CD4-positive, CD25-positive, alpha-beta regulatory T cell (primary cell): ENCODE measurements at regions not wholly inside any gene's neighbourhood (a gene's known extent, or its start where the extent isn't known, plus 50 kb on each side); places are given as distances from the start of the nearest gene placed in this dataset.
"Not testable (repeated sequence)": the region's sequence is repeated elsewhere in the genome, so short reads cannot be mapped to it uniquely, and the experiment has no call there.

Experiments used
- ATAC-seq, 2 donors: fragments of 150-1000 bp; cut with Tn5 transposase; one replicate each; pipeline ENCODE4 v1.10.0; 2021; ENCODE audit warnings: low read depth in 2 of 2, moderate number of reproducible peaks in 2 of 2, moderate library complexity in 1 of 2
- DNase-seq, 3 donors: peaks; one replicate each; pipeline versions ENCODE4 v3.0.0 to v3.0.0-alpha.2; 2012 to 2022; ENCODE audit warnings: mixed read lengths in 1 of 3
- H3K27ac ChIP-seq: one replicate; pipeline ENCODE4 v1.7.0; 2013; ENCODE audit warnings: mild to moderate bottlenecking, low read length; ENCODE audit not compliant: insufficient read depth, poor library complexity, severe bottlenecking
- H3K27me3 ChIP-seq: one replicate; pipeline ENCODE4 v1.7.0; 2013; ENCODE audit warnings: low read length; ENCODE audit not compliant: control insufficient read depth, insufficient read depth
- H3K36me3 ChIP-seq: one replicate; pipeline ENCODE4 v1.7.0; 2013; ENCODE audit warnings: mild to moderate bottlenecking, low read length, moderate library complexity; ENCODE audit not compliant: control insufficient read depth, insufficient read depth
- H3K4me1 ChIP-seq: 2 replicates; pipeline ENCODE4 v1.7.0; 2013; ENCODE audit warnings: mild to moderate bottlenecking, low read length; ENCODE audit not compliant: insufficient read depth, control insufficient read depth, poor library complexity, severe bottlenecking
- H3K4me3 ChIP-seq: one replicate; pipeline ENCODE4 v1.7.0; 2013; ENCODE audit warnings: low read depth, mild to moderate bottlenecking, low read length, moderate library complexity
- H3K9me3 ChIP-seq, 2 experiments: 1 replicate in 1 of 2; 2 replicates in 1 of 2; pipeline ENCODE4 v1.7.0; 2013; ENCODE audit warnings: low read length in 2 of 2, mild to moderate bottlenecking in 1 of 2, moderate library complexity in 1 of 2; ENCODE audit not compliant: control insufficient read depth in 2 of 2
- H3K27ac Mint-ChIP-seq, 3 donors: one replicate each; pipeline ENCODE4 v1.8.0; 2020 to 2022; ENCODE audit warnings: mild to moderate bottlenecking in 3 of 3, mixed read lengths in 3 of 3, moderate library complexity in 2 of 3
- H3K27me3 Mint-ChIP-seq: one replicate; pipeline ENCODE4 v1.8.0; 2022; ENCODE audit warnings: mild to moderate bottlenecking, mixed read lengths
- H3K36me3 Mint-ChIP-seq: one replicate; pipeline ENCODE4 v1.8.0; 2020; ENCODE audit warnings: mixed read lengths
- H3K4me1 Mint-ChIP-seq, 4 donors: one replicate each; pipeline ENCODE4 v1.8.0; 2020 to 2022; ENCODE audit warnings: mixed read lengths in 4 of 4, mild to moderate bottlenecking in 1 of 4
- H3K4me3 Mint-ChIP-seq, 4 donors: one replicate each; pipeline ENCODE4 v1.8.0; 2020 to 2022; ENCODE audit warnings: mild to moderate bottlenecking in 4 of 4, mixed read lengths in 4 of 4, moderate library complexity in 3 of 4
- H3K9me3 Mint-ChIP-seq, 7 donors: one replicate each; pipeline ENCODE4 v1.8.0; 2020 to 2022; ENCODE audit warnings: mixed read lengths in 7 of 7, mild to moderate bottlenecking in 3 of 7, moderate library complexity in 2 of 7

GRCh38 chr7:68218461-68218860 is 1221.8 kb downstream of the TYW1 start:
- ATAC-seq: no peak
- no peaks in the 10 kb centered on the region for H3K36me3 Mint-ChIP-seq

GRCh38 chr7:68222311-68222710 is 1225.7 kb downstream of the TYW1 start:
- Mint-ChIP-seq H3K4me1 (no peaks in the 10 kb centered on the region), H3K27ac (no peak overlapping the region), H3K27me3 (peaks cover 5% of the 10 kb centered on the region), H3K9me3 (peaks cover 0 to 20% (median 10%) of the 10 kb centered on the region in 7 donors), H3K4me3 (no peak overlapping the region), H3K36me3 (no peaks in the 10 kb centered on the region)
- H3K36me3 ChIP-seq: no peaks in the 10 kb centered on the region
- H3K4me1 ChIP-seq: no peaks in the 10 kb centered on the region
- no peak overlapping the region for H3K27ac ChIP-seq
- DNase-seq: no peak
- no peak overlapping the region for H3K4me3 ChIP-seq
- H3K27me3 ChIP-seq: no peaks in the 10 kb centered on the region
- H3K9me3 ChIP-seq: peaks cover 4 to 10% of the 10 kb centered on the region in 2 experiments
- ATAC-seq: no peak

More at GRCh38 chr7:68218461-68218860, 1221.8 kb downstream of the TYW1 start:
- Histone ChIP-seq H3K27ac (no peak overlapping the region), H3K4me1 (no peaks in the 10 kb centered on the region), H3K36me3 (no peaks in the 10 kb centered on the region), H3K4me3 (no peak overlapping the region), H3K27me3 (no peaks in the 10 kb centered on the region), H3K9me3 (peaks cover 4 to 10% of the 10 kb centered on the region in 2 experiments)
- H3K4me1 Mint-ChIP-seq: no peaks in the 10 kb centered on the region
- DNase-seq: no peak
- no peak overlapping the region for H3K27ac Mint-ChIP-seq
- H3K9me3 Mint-ChIP-seq: peaks cover 0 to 10% (median 6%) of the 10 kb centered on the region in 7 donors
- no peaks in the 10 kb centered on the region for H3K27me3 Mint-ChIP-seq
- no peak overlapping the region for H3K4me3 Mint-ChIP-seq

- H3K27ac Mint-ChIP-seq: no peak overlapping the region
- H3K36me3 Mint-ChIP-seq: no peaks in the 10 kb centered on the region
- no peaks in the 10 kb centered on the region for H3K27me3 ChIP-seq
- no peak overlapping the region for H3K4me3 Mint-ChIP-seq
- H3K36me3 ChIP-seq: no peaks in the 10 kb centered on the region
- no peak for ATAC-seq
- H3K4me1 Mint-ChIP-seq: no peaks in the 10 kb centered on the region
- H3K9me3 Mint-ChIP-seq: peaks cover 0 to 26% (median 6%) of the 10 kb centered on the region in 7 donors
- no peak for DNase-seq
- H3K27me3 Mint-ChIP-seq: peaks cover 5% of the 10 kb centered on the region
- peaks cover 4 to 5% of the 10 kb centered on the region in 2 experiments for H3K9me3 ChIP-seq
- no peaks in the 10 kb centered on the region for H3K4me1 ChIP-seq
- H3K4me3 ChIP-seq: no peak overlapping the region
- no peak overlapping the region for H3K27ac ChIP-seq
Observed at GRCh38 chr7:68224041-68224741, 1227.6 kb downstream of the TYW1 start.

- H3K36me3 ChIP-seq, H3K27me3 Mint-ChIP-seq: not testable (repeated sequence)
- peaks cover 0 to 31% (median 12%) of the 10 kb centered on the region in 7 donors for H3K9me3 Mint-ChIP-seq
Observed at GRCh38 chr7:68231011-68231410, 1234.4 kb downstream of the TYW1 start.

GRCh38 chr7:68235937-68236336 is 1239.3 kb downstream of the TYW1 start:
- Histone ChIP-seq H3K9me3 (no peaks in the 10 kb centered on the region), H3K4me3 (no peak overlapping the region), H3K27me3 (no peaks in the 10 kb centered on the region), H3K27ac (no peak overlapping the region), H3K4me1 (no peaks in the 10 kb centered on the region), H3K36me3 (no peaks in the 10 kb centered on the region)
- Mint-ChIP-seq H3K4me3 (no peak overlapping the region), H3K9me3 (peaks cover 1 to 31% (median 21%) of the 10 kb centered on the region in 7 donors), H3K36me3 (no peaks in the 10 kb centered on the region), H3K4me1 (no peaks in the 10 kb centered on the region), H3K27me3 (no peaks in the 10 kb centered on the region), H3K27ac (no peak overlapping the region)
- DNase-seq: no peak
- ATAC-seq: no peak

More at GRCh38 chr7:68231011-68231410, 1234.4 kb downstream of the TYW1 start:
- H3K4me1 ChIP-seq, H3K4me3 Mint-ChIP-seq, H3K27ac Mint-ChIP-seq, H3K9me3 ChIP-seq, H3K4me1 Mint-ChIP-seq, DNase-seq, ATAC-seq, H3K27me3 ChIP-seq, H3K27ac ChIP-seq, H3K36me3 Mint-ChIP-seq, H3K4me3 ChIP-seq: not testable (repeated sequence)

GRCh38 chr7:68238204-68238805 is 1241.7 kb downstream of the TYW1 start:
- Mint-ChIP-seq H3K36me3 (no peaks in the 10 kb centered on the region), H3K27ac (no peak overlapping the region), H3K4me1 (no peaks in the 10 kb centered on the region), H3K4me3 (no peak overlapping the region), H3K27me3 (no peaks in the 10 kb centered on the region), H3K9me3 (peaks cover 3 to 40% (median 21%) of the 10 kb centered on the region in 7 donors)
- H3K4me1 ChIP-seq: no peaks in the 10 kb centered on the region
- no peaks in the 10 kb centered on the region for H3K27me3 ChIP-seq
- no peak for ATAC-seq
- H3K4me3 ChIP-seq: no peak overlapping the region
- no peak overlapping the region for H3K27ac ChIP-seq
- no peak for DNase-seq
- no peaks in the 10 kb centered on the region for H3K9me3 ChIP-seq
- no peaks in the 10 kb centered on the region for H3K36me3 ChIP-seq

- Histone ChIP-seq H3K27me3 (no peaks in the 10 kb centered on the region), H3K9me3 (peaks cover 3 to 4% of the 10 kb centered on the region in 2 experiments), H3K36me3 (no peaks in the 10 kb centered on the region), H3K4me1 (no peaks in the 10 kb centered on the region), H3K4me3 (no peak overlapping the region), H3K27ac (no peak overlapping the region)
- H3K4me1 Mint-ChIP-seq: no peaks in the 10 kb centered on the region
- no peaks in the 10 kb centered on the region for H3K27me3 Mint-ChIP-seq
- no peaks in the 10 kb centered on the region for H3K36me3 Mint-ChIP-seq
- ATAC-seq (no peak), DNase-seq (no peak)
- H3K4me3 Mint-ChIP-seq: no peak overlapping the region
- peaks cover 1 to 25% (median 7%) of the 10 kb centered on the region in 7 donors for H3K9me3 Mint-ChIP-seq
- H3K27ac Mint-ChIP-seq: no peak overlapping the region
Observed at GRCh38 chr7:68243128-68243527, 1246.5 kb downstream of the TYW1 start.

GRCh38 chr7:68244389-68244788 is 1247.8 kb downstream of the TYW1 start:
- H3K27me3 Mint-ChIP-seq: no peaks in the 10 kb centered on the region
- no peak overlapping the region for H3K4me3 Mint-ChIP-seq
- Histone ChIP-seq H3K4me3 (no peak overlapping the region), H3K9me3 (peaks cover 7 to 9% of the 10 kb centered on the region in 2 experiments), H3K27ac (no peak overlapping the region), H3K4me1 (no peaks in the 10 kb centered on the region), H3K27me3 (no peaks in the 10 kb centered on the region), H3K36me3 (no peaks in the 10 kb centered on the region)
- ATAC-seq (no peak), DNase-seq (no peak)
- no peaks in the 10 kb centered on the region for H3K36me3 Mint-ChIP-seq
- H3K27ac Mint-ChIP-seq: no peak overlapping the region
- no peaks in the 10 kb centered on the region for H3K4me1 Mint-ChIP-seq
- peaks cover 0 to 27% (median 9%) of the 10 kb centered on the region in 7 donors for H3K9me3 Mint-ChIP-seq
